Erythroblast (primary cell): ENCODE measurements at regions not wholly inside any gene's neighbourhood (a gene's known extent, or its start where the extent isn't known, plus 50 kb on each side); places are given as distances from the start of the nearest gene placed in this dataset.

Experiments used
- GATA1 ChIP-seq: IDR thresholded peaks from 2 replicates; pipeline ENCODE4 v1.6.1; 2011; ENCODE audit warnings: low read depth, mild to moderate bottlenecking, control low read depth, low read length, moderate library complexity
- POLR2A ChIP-seq: IDR thresholded peaks from 2 replicates; pipeline ENCODE4 v1.6.1; 2011; ENCODE audit warnings: mild to moderate bottlenecking, low read length

GRCh38 chrX:76555816-76556215 lies 128.3 kb downstream of the MAGEE1 start:
- TF ChIP-seq POLR2A (no peak), GATA1 (no peak)
